H9 (cell line): ENCODE measurements at regions not wholly inside any gene's neighbourhood (a gene's known extent, or its start where the extent isn't known, plus 50 kb on each side); places are given as distances from the start of the nearest gene placed in this dataset.

Experiments
- DNase-seq: peaks from one replicate; pipeline ENCODE4 v3.0.0-alpha.2; 2017
- H2AFZ ChIP-seq: one replicate; pipeline ENCODE4 v1.6.1; 2013; ENCODE audit warnings: mild to moderate bottlenecking, low read length, control low read depth, moderate library complexity
- H2AK5ac ChIP-seq: 2 replicates; pipeline ENCODE4 v1.6.1; 2013; ENCODE audit warnings: low read length, control low read depth, mixed read lengths; ENCODE audit not compliant: insufficient read length
- H2BK120ac ChIP-seq: one replicate; pipeline ENCODE4 v1.6.1; 2013; ENCODE audit warnings: low read depth, mild to moderate bottlenecking, low read length, control low read depth, inconsistent platforms; ENCODE audit not compliant: poor library complexity, severe bottlenecking
- H2BK12ac ChIP-seq: 2 replicates; pipeline ENCODE4 v1.6.1; 2013; ENCODE audit warnings: low read length, control low read depth, mixed read lengths, low read depth; ENCODE audit not compliant: insufficient read length
- H2BK15ac ChIP-seq: 2 replicates; pipeline ENCODE4 v1.6.1; 2013; ENCODE audit warnings: low read depth, low read length, control low read depth
- H2BK20ac ChIP-seq: one replicate; pipeline ENCODE4 v1.6.1; 2013; ENCODE audit warnings: low read depth, mild to moderate bottlenecking, low read length, control low read depth, inconsistent platforms; ENCODE audit not compliant: poor library complexity, severe bottlenecking
- H2BK5ac ChIP-seq: 2 replicates; pipeline ENCODE4 v1.6.1; 2013; ENCODE audit warnings: low read length, control low read depth, mixed read lengths; ENCODE audit not compliant: insufficient read length
- H3K14ac ChIP-seq: 2 replicates; pipeline ENCODE4 v1.6.1; 2013; ENCODE audit warnings: low read length, control low read depth; ENCODE audit not compliant: insufficient read depth
- H3K18ac ChIP-seq: 2 replicates; pipeline ENCODE4 v1.6.1; 2013; ENCODE audit warnings: low read depth, mild to moderate bottlenecking, mixed read lengths, low read length, control low read depth; ENCODE audit not compliant: insufficient read length
- H3K23ac ChIP-seq: 2 replicates; pipeline ENCODE4 v1.6.1; 2013; ENCODE audit warnings: low read length, control low read depth, mixed read lengths, low read depth; ENCODE audit not compliant: insufficient read length
- H3K23me2 ChIP-seq: 2 replicates; pipeline ENCODE4 v1.6.1; 2013; ENCODE audit warnings: low read depth, mild to moderate bottlenecking, mixed read lengths, low read length, control low read depth; ENCODE audit not compliant: insufficient read length, poor library complexity, severe bottlenecking
- H3K27ac ChIP-seq: 2 replicates; pipeline ENCODE4 v1.5.1; 2013; ENCODE audit warnings: low read length, control low read depth, mixed read lengths, low read depth; ENCODE audit not compliant: insufficient read length
- H3K27me3 ChIP-seq: 2 replicates; pipeline ENCODE4 v1.6.1; 2013; ENCODE audit warnings: low read length, control low read depth, inconsistent platforms; ENCODE audit not compliant: insufficient read depth
- H3K4ac ChIP-seq: 2 replicates; pipeline ENCODE4 v1.6.1; 2013; ENCODE audit warnings: low read depth, mild to moderate bottlenecking, control low read depth, inconsistent platforms, low read length, moderate library complexity
- H3K4me1 ChIP-seq: 2 replicates; pipeline ENCODE4 v1.6.1; 2013; ENCODE audit warnings: low read length, control low read depth, inconsistent platforms; ENCODE audit not compliant: insufficient read depth
- H3K4me2 ChIP-seq: 2 replicates; pipeline ENCODE4 v1.6.1; 2013; ENCODE audit warnings: low read length, control low read depth, mixed read lengths; ENCODE audit not compliant: insufficient read length, insufficient read depth
- H3K56ac ChIP-seq: 2 replicates; pipeline ENCODE4 v1.6.1; 2013; ENCODE audit warnings: low read depth, mild to moderate bottlenecking, mixed read lengths, low read length, control low read depth; ENCODE audit not compliant: insufficient read length
- H3K79me1 ChIP-seq: 2 replicates; pipeline ENCODE4 v1.6.1; 2013; ENCODE audit warnings: low read depth, mild to moderate bottlenecking, moderate library complexity, low read length, control low read depth, inconsistent platforms; ENCODE audit not compliant: insufficient read depth, poor library complexity, severe bottlenecking
- H3K79me2 ChIP-seq: 2 replicates; pipeline ENCODE4 v1.6.1; 2013; ENCODE audit warnings: low read length, control low read depth, inconsistent platforms; ENCODE audit not compliant: insufficient read depth
- H3K9ac ChIP-seq: 2 replicates; pipeline ENCODE4 v1.6.1; 2013; ENCODE audit warnings: low read length, control low read depth, mixed read lengths; ENCODE audit not compliant: insufficient read length; ENCODE audit errors: extremely low read depth
- H3K9me3 ChIP-seq: one replicate; pipeline ENCODE4 v1.6.1; 2013; ENCODE audit warnings: low read depth, low read length, inconsistent platforms; ENCODE audit not compliant: control insufficient read depth
- H3T11ph ChIP-seq: one replicate; pipeline ENCODE4 v1.6.1; 2013; ENCODE audit warnings: mild to moderate bottlenecking, low read length, control low read depth, inconsistent platforms
- H4K20me1 ChIP-seq: one replicate; pipeline ENCODE4 v1.6.1; 2013; ENCODE audit not compliant: control insufficient read depth, insufficient read length, insufficient read depth
- H4K5ac ChIP-seq: 2 replicates; pipeline ENCODE4 v1.6.1; 2013; ENCODE audit warnings: low read depth, mild to moderate bottlenecking, mixed read lengths, low read length, control low read depth; ENCODE audit not compliant: insufficient read length
- H4K8ac ChIP-seq: replicated peaks from 2 replicates; pipeline ENCODE4 v1.6.1; 2013; ENCODE audit warnings: low read length, control low read depth, mixed read lengths, low read depth; ENCODE audit not compliant: insufficient read length
- H4K91ac ChIP-seq: 2 replicates; pipeline ENCODE4 v1.6.1; 2013; ENCODE audit warnings: low read depth, mild to moderate bottlenecking, moderate library complexity, mixed read lengths, low read length, control low read depth; ENCODE audit not compliant: insufficient read length
- H3K27ac Mint-ChIP-seq, 3 experiments: 2 replicates in 2 of 3; 3 replicates in 1 of 3; pipeline ENCODE4 v1.8.0; 2020 to 2021; ENCODE audit warnings: mixed read lengths in 3 of 3, mild to moderate bottlenecking in 1 of 3, moderate library complexity in 1 of 3
- H3K27me3 Mint-ChIP-seq: 2 replicates; pipeline ENCODE4 v1.8.0; 2021; ENCODE audit warnings: low read depth, mild to moderate bottlenecking, moderate library complexity, mixed read lengths
- H3K36me3 Mint-ChIP-seq, 3 experiments: 2 replicates in 2 of 3; 3 replicates in 1 of 3; pipeline ENCODE4 v1.8.0; 2020 to 2021; ENCODE audit warnings: low read depth in 3 of 3, mixed read lengths in 3 of 3; ENCODE audit not compliant: insufficient read depth in 1 of 3
- H3K4me1 Mint-ChIP-seq, 2 experiments: 2 replicates each; pipeline ENCODE4 v1.8.0; 2020; ENCODE audit warnings: mixed read lengths in 2 of 2
- H3K4me3 Mint-ChIP-seq, 2 experiments: 2 replicates in 1 of 2; 3 replicates in 1 of 2; pipeline ENCODE4 v1.8.0; 2020 to 2021; ENCODE audit warnings: mild to moderate bottlenecking in 2 of 2, mixed read lengths in 2 of 2, moderate library complexity in 1 of 2
- H3K9me3 Mint-ChIP-seq, 2 experiments: 2 replicates in 1 of 2; 3 replicates in 1 of 2; pipeline ENCODE4 v1.8.0; 2020; ENCODE audit warnings: mild to moderate bottlenecking in 2 of 2, mixed read lengths in 2 of 2, moderate library complexity in 1 of 2
- CTCF ChIP-seq: fragments of 200-600 bp; sonication (generic); conservative IDR thresholded peaks from 3 replicates; pipeline ENCODE4 v1.8.0; 2021; ENCODE audit warnings: antibody characterized with exemption, mild to moderate bottlenecking
- WGBS: extraction: QIAGEN DNeasy Blood & Tissue Kit; methylation state at CpG from one replicate; pipeline ENCODE4 v1.1.7; 2013; ENCODE audit warnings: missing lambda C conversion rate, low lambda C conversion rate, mixed read lengths; ENCODE audit not compliant: insufficient read length; ENCODE audit errors: extremely low coverage; 5-methylcytosine and 5-hydroxymethylcytosine counted together

- no peak overlapping the region for H3K27ac Mint-ChIP-seq
- no CpG with 5 or more reads among the region's 3 CpGs for WGBS
- H3K4ac ChIP-seq, result no peak overlapping the region
These were observed 445.6 kb upstream of the SPRED2 start for GRCh38 chr2:65878011-65878340.

More at GRCh38 chr2:65878011-65878340, 445.6 kb upstream of the SPRED2 start:
- H3K79me2 ChIP-seq, result no peaks in the 10 kb centered on the region
- H2BK15ac ChIP-seq, result no peak overlapping the region
- no peak overlapping the region for H2BK120ac ChIP-seq
- no peak overlapping the region for H2BK5ac ChIP-seq
- H3K27ac ChIP-seq, result no peak overlapping the region
- H4K8ac ChIP-seq, result no peak overlapping the region
- no peaks in the 10 kb centered on the region; the same call in 1 of the 2 replicates for H3K4me1 ChIP-seq
- H2AFZ ChIP-seq, result no peak overlapping the region
- no peak overlapping the region for H3K4me2 ChIP-seq
- H3K79me1 ChIP-seq, result no peaks in the 10 kb centered on the region
- H3K56ac ChIP-seq, result no peak overlapping the region
- H4K20me1 ChIP-seq, result no peaks in the 10 kb centered on the region
- H4K5ac ChIP-seq, result no peak overlapping the region
- H3K36me3 Mint-ChIP-seq, result no peaks in the 10 kb centered on the region
- no peaks in the 10 kb centered on the region for H3K9me3 ChIP-seq
- no peak overlapping the region for H3K23ac ChIP-seq
- no peak overlapping the region for H3K18ac ChIP-seq
- H3K27me3 Mint-ChIP-seq, result no peaks in the 10 kb centered on the region; the same call in 1 of the 2 replicates
- H3K14ac ChIP-seq, result no peak overlapping the region
- no peak overlapping the region for H2AK5ac ChIP-seq
- H3K27me3 ChIP-seq, result no peaks in the 10 kb centered on the region; the same call in 1 of the 2 replicates
- H4K91ac ChIP-seq, result no peak overlapping the region
- H2BK20ac ChIP-seq, result no peak overlapping the region
- H3K4me3 Mint-ChIP-seq, result no peak overlapping the region
- no peaks in the 10 kb centered on the region for H3K23me2 ChIP-seq
- H2BK12ac ChIP-seq, result no peak overlapping the region
- H3K9ac ChIP-seq, result no peak overlapping the region
- no peak for TF ChIP-seq CTCF
- DNase-seq, result no peak
- no peaks in the 10 kb centered on the region for H3K9me3 Mint-ChIP-seq
- H3K4me1 Mint-ChIP-seq, result peaks cover 3 to 8% of the 10 kb centered on the region in 2 experiments; a peak in 3 of 4 replicates
- H3T11ph ChIP-seq, result no peak overlapping the region
